HCT116 (cell line): ENCODE measurements at regions not wholly inside any gene's neighbourhood (a gene's known extent, or its start where the extent isn't known, plus 50 kb on each side); places are given as distances from the start of the nearest gene placed in this dataset.

Source experiments
- ATAC-seq: fragments of 200-7000 bp; cut with Tn5 transposase; 2 replicates; pipeline ENCODE4 v1.9.1; 2020; ENCODE audit warnings: mild to moderate bottlenecking, moderate library complexity
- BruUV-seq: library from RNA; stranded (reverse); fragments of 400-500 nt; replicated peaks from 2 replicates; lab custom pipeline; 2021; lab: Mats Ljungman, UMichigan
- CTCF ChIA-PET: fragments of 300-600 bp; sonication (Branson Sonifier 250); formaldehyde crosslinking; loops from one replicate; lab custom pipeline; 2021; ENCODE audit warnings: antibody characterized with exemption; lab: Charles Lee
- POLR2A ChIA-PET: fragments of 300-600, 350-600 bp; sonication (Branson Sonifier 250); formaldehyde crosslinking; loops from one replicate; lab custom pipeline; 2021; ENCODE audit warnings: antibody characterized with exemption; lab: Charles Lee
- RAD21 ChIA-PET, 2 experiments: fragments of 300-600 bp; sonication (Branson Sonifier 250); formaldehyde crosslinking; loops; one replicate each; lab custom pipeline; 2023; ENCODE audit warnings: low total read pairs in 2 of 2; ENCODE audit not compliant: uncharacterized antibody in 2 of 2, unreplicated experiment in 2 of 2, low non-redundant PET in 1 of 2; lab: Charles Lee
- DNase-seq: peaks from one replicate; pipeline ENCODE4 v3.0.0-alpha.2; 2010; ENCODE audit warnings: low read depth, low spot score
- H2AFZ ChIP-seq: fragments of 200-600 bp; shearing (Covaris generic), sonication (generic); 2 replicates; pipeline ENCODE4 v1.6.1; 2017; ENCODE audit warnings: low read depth, mixed run types, mixed read lengths, antibody characterized with exemption, low read length; ENCODE audit not compliant: poor library complexity, severe bottlenecking
- H3K27ac ChIP-seq: 2 replicates; pipeline ENCODE4 v1.5.1; 2012; ENCODE audit warnings: low read depth, low read length
- H3K27me3 ChIP-seq: fragments of 200-600 bp; sonication (generic); 2 replicates; pipeline ENCODE4 v1.6.1; 2016; ENCODE audit warnings: mixed run types, low read length, mixed read lengths; ENCODE audit not compliant: insufficient read depth
- H3K36me3 ChIP-seq, 2 experiments: fragments of 200-500 bp in 1 of 2; fragments of 200-600 bp in 1 of 2; sonication (Bioruptor generic) in 1 of 2; sonication (generic) in 1 of 2; 2 replicates each; pipeline versions ENCODE4 v1.5.1 to v1.6.1; 2014 to 2016; ENCODE audit warnings: low read length in 2 of 2, inconsistent platforms in 1 of 2, mixed read lengths in 1 of 2, mixed run types in 1 of 2; ENCODE audit not compliant: insufficient read depth in 2 of 2, control insufficient read depth in 1 of 2
- H3K4me1 ChIP-seq, 2 experiments: fragments of 200-600 bp in 1 of 2; sonication (generic) in 1 of 2; 2 replicates each; pipeline versions ENCODE4 v1.5.1 to v1.6.1; 2012 to 2017; ENCODE audit warnings: low read length in 2 of 2, inconsistent platforms in 1 of 2, mild to moderate bottlenecking in 1 of 2, mixed read lengths in 1 of 2, mixed run types in 1 of 2, moderate library complexity in 1 of 2; ENCODE audit not compliant: insufficient read depth in 2 of 2, control insufficient read depth in 1 of 2
- H3K4me2 ChIP-seq: fragments of 200-600 bp; sonication (generic); 2 replicates; pipeline ENCODE4 v1.6.1; 2017; ENCODE audit warnings: mixed run types, low read length, mixed read lengths
- H3K4me3 ChIP-seq, 2 experiments: fragments of 200-600 bp in 1 of 2; sonication (generic) in 1 of 2; replicated peaks in 1 of 2; 2 replicates each; pipeline ENCODE4 v1.5.1; 2011 to 2016; ENCODE audit warnings: low read length in 2 of 2, control low read depth in 1 of 2, low read depth in 1 of 2, mild to moderate bottlenecking in 1 of 2, mixed read lengths in 1 of 2, mixed run types in 1 of 2
- H3K79me2 ChIP-seq: fragments of 200-600 bp; sonication (generic); 2 replicates; pipeline ENCODE4 v1.6.1; 2017; ENCODE audit warnings: mild to moderate bottlenecking, mixed run types, low read length, moderate library complexity, mixed read lengths; ENCODE audit not compliant: insufficient read depth
- H3K9ac ChIP-seq: fragments of 200-600 bp; sonication (generic); 2 replicates; pipeline ENCODE4 v1.6.1; 2016; ENCODE audit warnings: low read length, mixed read lengths
- H3K9me2 ChIP-seq: fragments of 200-600 bp; sonication (generic), shearing (Covaris generic); 2 replicates; pipeline ENCODE4 v1.6.1; 2017; ENCODE audit warnings: mixed run types, mild to moderate bottlenecking, moderate library complexity; ENCODE audit not compliant: insufficient read depth
- H3K9me3 ChIP-seq, 2 experiments: fragments of 200-500 bp in 1 of 2; fragments of 200-600 bp in 1 of 2; sonication (Bioruptor generic) in 1 of 2; sonication (generic) in 1 of 2; 2 replicates each; pipeline ENCODE4 v1.6.1; 2014 to 2017; ENCODE audit warnings: low read length in 2 of 2, mixed read lengths in 2 of 2, inconsistent platforms in 1 of 2, low read depth in 1 of 2, mild to moderate bottlenecking in 1 of 2, mixed run types in 1 of 2, moderate library complexity in 1 of 2; ENCODE audit not compliant: control insufficient read depth in 1 of 2, insufficient read depth in 1 of 2
- H4K20me1 ChIP-seq: fragments of 200-600 bp; sonication (generic), shearing (Covaris generic); 2 replicates; pipeline ENCODE4 v1.6.1; 2017; ENCODE audit warnings: mixed run types, mild to moderate bottlenecking, moderate library complexity; ENCODE audit not compliant: insufficient read depth
- ATF3 ChIP-seq: IDR thresholded peaks from 2 replicates; pipeline ENCODE4 v1.6.1; 2012
- ELF1 ChIP-seq: IDR thresholded peaks from 2 replicates; pipeline ENCODE4 v1.6.1; 2012; ENCODE audit warnings: low read depth, borderline replicate concordance
- EZH2 ChIP-seq: fragments of 200-600 bp; sonication (generic); IDR thresholded peaks from 2 replicates; pipeline ENCODE4 v1.6.1; 2017; ENCODE audit warnings: antibody characterized with exemption, mixed run types
- EZH2phosphoT487 ChIP-seq: fragments of 200-600 bp; IDR thresholded peaks from 2 replicates; pipeline ENCODE4 v1.6.1; 2018; ENCODE audit warnings: antibody characterized with exemption, borderline replicate concordance
- FOSL1 ChIP-seq: IDR thresholded peaks from 2 replicates; pipeline ENCODE4 v1.6.1; 2012; ENCODE audit warnings: low read depth
- JUND ChIP-seq: IDR thresholded peaks from 2 replicates; pipeline ENCODE4 v1.6.1; 2012
- MAX ChIP-seq: IDR thresholded peaks from 2 replicates; pipeline ENCODE4 v1.6.1; 2012
- REST ChIP-seq: IDR thresholded peaks from 2 replicates; pipeline ENCODE4 v1.6.1; 2012; ENCODE audit warnings: low read depth
- SP1 ChIP-seq: IDR thresholded peaks from 2 replicates; pipeline ENCODE4 v1.6.1; 2012; ENCODE audit warnings: low read depth
- SRF ChIP-seq: IDR thresholded peaks from 2 replicates; pipeline ENCODE4 v1.6.1; 2012; ENCODE audit warnings: low read depth
- YY1 ChIP-seq: IDR thresholded peaks from 2 replicates; pipeline ENCODE4 v1.6.1; 2011; ENCODE audit warnings: low read length, low read depth, moderate library complexity, mild to moderate bottlenecking; ENCODE audit not compliant: insufficient replicate concordance; ENCODE audit errors: extremely low read depth
- ZBTB33 ChIP-seq: IDR thresholded peaks from 2 replicates; pipeline ENCODE4 v1.6.1; 2011; ENCODE audit warnings: mild to moderate bottlenecking, low read length, moderate library complexity; ENCODE audit not compliant: insufficient replicate concordance; ENCODE audit errors: extremely low read depth
- ZFX ChIP-seq: fragments of 450-650 bp; IDR thresholded peaks from 2 replicates; pipeline ENCODE4 v1.6.1; 2017
- ZNF274 ChIP-seq: fragments of 200-500 bp; sonication (Bioruptor generic); IDR thresholded peaks from 2 replicates; pipeline ENCODE4 v1.6.1; 2014; ENCODE audit warnings: mild to moderate bottlenecking, low read depth, low read length, inconsistent platforms
- intact Hi-C: fragments of 100-400 bp; cut with micrococcal nuclease; formaldehyde crosslinking; loops from 2 replicates; pipeline ENCODE4 v1.10.0; 2022

GRCh38 chr9:73615557-73615956, 463.9 kb downstream of the ANXA1 start:
- CTCF ChIA-PET, result no interaction called here
- Histone ChIP-seq H2AFZ (no peak overlapping the region), H3K4me3 (no peak overlapping the region), H3K4me2 (no peak overlapping the region), H3K9me2 (no peaks in the 10 kb centered on the region), H3K36me3 (no peaks in the 10 kb centered on the region), H3K27me3 (no peaks in the 10 kb centered on the region), H3K9me3 (no peaks in the 10 kb centered on the region), H4K20me1 (no peaks in the 10 kb centered on the region), H3K79me2 (no peaks in the 10 kb centered on the region), H3K9ac (no peak overlapping the region), H3K27ac (no peak overlapping the region), H3K4me1 (no peaks in the 10 kb centered on the region)
- ATAC-seq, result no peak
- no peak for TF ChIP-seq ZFX
- no peak for TF ChIP-seq ZNF274
- no peak for TF ChIP-seq SRF
- TF ChIP-seq YY1, result no peak
- no peak for TF ChIP-seq ZBTB33
- TF ChIP-seq ATF3, result no peak
- TF ChIP-seq ELF1, result no peak
- no peak for TF ChIP-seq SP1
- TF ChIP-seq FOSL1, result no peak
- TF ChIP-seq MAX, result no peak
- TF ChIP-seq REST, result no peak
- TF ChIP-seq EZH2phosphoT487, result no peak
- no peak for TF ChIP-seq EZH2
- no peak for TF ChIP-seq JUND
- RAD21 ChIA-PET, result no interaction called here
- no TSS peak for BruUV-seq
- no peak for DNase-seq
- intact Hi-C loops, result no loop called here
- POLR2A ChIA-PET, result no interaction called here
